ENCODE measurements at regions not wholly inside any gene's neighbourhood (a gene's known extent, or its start where the extent isn't known, plus 50 kb on each side); places are given as distances from the start of the nearest gene placed in this dataset.
"Not testable (repeated sequence)": the region's sequence is repeated elsewhere in the genome, so short reads cannot be mapped to it uniquely, and the experiment has no call there.

GRCh38 chr4:155037031-155037430 is 171.4 kb upstream of the NPY2R start:
- DNase-seq, result no peak

DNA sequence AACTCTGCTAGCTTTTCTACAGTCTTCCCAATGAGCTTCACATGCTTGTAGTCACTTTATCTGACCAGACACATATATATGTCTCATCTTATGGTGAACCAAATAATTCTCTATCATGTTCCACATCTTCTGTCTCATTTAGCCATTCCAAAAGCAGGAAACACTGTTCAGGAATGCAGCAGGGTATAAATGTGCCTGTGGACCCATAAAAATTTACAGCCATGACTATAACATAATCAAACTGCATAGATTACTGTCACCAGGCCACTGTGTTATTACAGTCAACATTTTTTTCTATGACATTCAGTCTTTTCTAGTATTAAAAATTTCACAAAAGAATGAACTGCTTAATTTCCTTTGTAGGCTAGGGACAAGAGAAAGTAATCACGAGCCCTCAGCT is 170.0 kb upstream of the NPY2R start:
- no peak for DNase-seq

DNA sequence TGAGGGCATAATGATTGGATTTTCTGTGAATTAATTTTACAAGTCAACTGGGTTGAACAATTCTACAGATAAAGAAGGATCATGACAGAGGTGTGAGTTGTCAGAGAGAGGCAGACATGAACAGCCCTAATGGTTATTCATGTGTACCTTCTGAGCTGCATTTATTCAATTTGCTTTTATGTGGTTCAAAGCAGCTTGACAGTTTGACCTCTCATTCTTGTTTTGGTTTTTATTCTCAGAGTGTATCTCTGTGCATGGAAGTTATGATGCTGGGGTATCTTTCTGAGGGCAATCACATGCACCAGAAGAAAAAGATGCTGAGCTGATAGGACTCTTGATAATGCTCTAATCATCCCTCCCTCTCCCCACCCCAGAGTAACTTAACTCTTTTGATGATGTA is 169.3 kb upstream of the NPY2R start:
- DNase-seq, result no peak

- no peak for DNase-seq
Observed at GRCh38 chr4:155040031-155040430, 168.4 kb upstream of the NPY2R start.

DNA sequence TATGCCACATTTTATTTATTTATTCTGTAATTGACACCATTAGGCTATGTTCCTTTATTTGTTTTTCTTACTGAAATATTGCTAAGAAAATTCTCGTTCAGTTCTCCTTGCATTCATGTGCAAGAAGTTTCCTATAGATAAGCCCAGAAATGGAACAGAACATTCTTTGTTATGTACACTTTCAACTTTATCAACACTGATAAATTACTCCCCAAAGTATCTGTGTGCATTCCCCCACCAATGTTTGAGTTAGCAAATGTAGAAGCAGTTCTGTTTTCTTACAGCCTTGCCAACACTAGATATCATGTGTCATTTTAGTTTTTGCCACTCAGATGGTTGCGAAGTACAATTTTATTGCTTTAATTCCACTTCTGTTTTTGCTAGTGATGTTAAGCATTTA is 166.4 kb upstream of the NPY2R start:
- DNase-seq, result no peak

DNA sequence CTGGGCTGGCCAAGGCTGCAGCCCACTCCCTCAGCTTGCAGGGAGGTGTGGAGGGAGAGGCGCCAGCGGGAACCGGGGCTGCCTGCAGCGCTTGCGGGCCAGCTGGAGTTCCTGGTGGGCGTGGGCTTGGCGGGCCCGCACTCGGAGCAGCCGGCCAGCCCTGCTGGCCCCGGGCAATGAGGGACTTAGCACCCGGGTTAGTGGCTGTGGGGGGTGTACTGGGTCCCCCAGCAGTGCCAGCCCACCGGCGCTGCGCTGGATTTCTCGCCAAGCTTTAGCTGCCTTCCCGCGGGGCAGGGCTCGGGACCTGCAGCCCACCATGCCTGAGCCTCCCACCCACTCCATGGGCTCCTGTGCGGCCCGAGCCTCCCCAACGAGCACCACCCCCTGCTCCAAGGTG is 164.2 kb upstream of the NPY2R start:
- DNase-seq, result not testable (repeated sequence)

- no peak for DNase-seq
Observed at GRCh38 chr4:155047755-155048154, 160.7 kb upstream of the NPY2R start.

GRCh38 chr4:155054042-155054441 is 154.4 kb upstream of the NPY2R start:
- DNase-seq, result not testable (repeated sequence)

- DNase-seq, result no peak
Observed at GRCh38 chr4:155060419-155060818, 148.0 kb upstream of the NPY2R start.

GRCh38 chr4:155060873-155061272 is 147.6 kb upstream of the NPY2R start:
- no peak for DNase-seq

GRCh38 chr4:155062948-155063347 is 145.5 kb upstream of the NPY2R start:
- DNase-seq, result no peak

DNA sequence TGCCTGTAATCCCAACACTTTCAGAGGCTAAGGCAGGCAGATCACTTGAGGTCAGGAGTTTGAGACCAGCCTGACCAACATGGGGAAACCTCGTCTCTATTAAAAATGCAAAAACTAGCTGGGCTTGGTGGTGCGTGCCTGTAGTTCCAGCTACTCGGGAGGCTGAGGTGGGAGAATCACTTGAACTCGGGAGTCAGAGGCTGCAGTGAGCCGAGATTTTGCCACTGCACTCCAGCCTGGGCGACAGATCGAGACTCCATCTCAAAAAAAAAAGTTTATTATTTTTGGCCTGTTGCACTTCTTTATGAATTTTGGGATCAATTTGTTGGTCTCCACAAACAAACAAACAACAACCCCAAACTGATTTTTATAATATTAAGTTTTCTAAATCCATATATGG is 143.5 kb upstream of the NPY2R start:
- not testable (repeated sequence) for DNase-seq

GRCh38 chr4:155066871-155067270 is 141.6 kb upstream of the NPY2R start:
- DNase-seq, result no peak

DNA sequence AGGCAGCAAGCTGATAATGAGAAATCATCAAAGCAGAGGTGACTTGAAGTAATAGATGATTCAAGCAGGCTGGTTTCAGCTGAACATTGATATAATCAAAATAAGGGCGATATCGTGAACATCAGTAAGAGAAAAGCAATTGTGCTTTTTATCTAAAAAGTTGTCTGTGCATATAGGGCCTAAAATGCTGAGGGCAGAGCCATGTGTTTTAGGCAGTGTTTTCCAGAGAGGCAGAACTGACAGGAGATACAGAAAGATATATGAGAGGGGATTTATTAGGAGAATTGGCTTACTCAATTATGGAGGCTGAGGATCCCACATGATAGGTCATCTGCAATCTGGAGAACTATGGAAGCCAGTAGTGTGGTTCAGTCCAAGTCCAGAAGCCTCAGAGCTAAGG is 136.5 kb upstream of the NPY2R start:
- DNase-seq, result no peak

- DNase-seq, result no peak
Observed at GRCh38 chr4:155072417-155072816, 136.0 kb upstream of the NPY2R start.

- DNase-seq, result no peak
Observed at GRCh38 chr4:155073852-155074251, 134.6 kb upstream of the NPY2R start.

- DNase-seq, result no peak
Observed at GRCh38 chr4:155076256-155076785, 132.1 kb upstream of the NPY2R start.

- DNase-seq, result no peak
Observed at GRCh38 chr4:155077452-155078229, 130.8 kb upstream of the NPY2R start.

DNA sequence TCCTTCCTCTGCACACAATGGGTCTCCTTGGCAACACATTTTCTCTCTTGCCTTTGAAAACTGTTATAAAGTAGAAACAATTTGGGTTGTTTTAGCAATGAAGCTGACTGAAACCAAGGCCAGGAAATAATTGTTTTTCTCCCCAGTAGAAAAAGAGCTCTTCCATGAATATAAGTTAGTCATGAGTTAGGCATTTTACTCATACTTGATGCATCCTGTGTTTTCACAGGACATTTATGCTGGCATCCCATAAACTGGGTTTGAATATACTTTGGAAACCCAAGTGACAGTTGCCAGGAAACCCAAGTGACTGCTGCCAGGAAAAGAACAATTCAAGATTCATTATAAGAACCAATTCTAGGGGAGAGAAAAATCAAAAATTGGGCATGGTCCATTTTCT is 128.6 kb upstream of the NPY2R start:
- DNase-seq, result no peak

- DNase-seq, result no peak
Observed at GRCh38 chr4:155081222-155081621, 127.2 kb upstream of the NPY2R start.

DNA sequence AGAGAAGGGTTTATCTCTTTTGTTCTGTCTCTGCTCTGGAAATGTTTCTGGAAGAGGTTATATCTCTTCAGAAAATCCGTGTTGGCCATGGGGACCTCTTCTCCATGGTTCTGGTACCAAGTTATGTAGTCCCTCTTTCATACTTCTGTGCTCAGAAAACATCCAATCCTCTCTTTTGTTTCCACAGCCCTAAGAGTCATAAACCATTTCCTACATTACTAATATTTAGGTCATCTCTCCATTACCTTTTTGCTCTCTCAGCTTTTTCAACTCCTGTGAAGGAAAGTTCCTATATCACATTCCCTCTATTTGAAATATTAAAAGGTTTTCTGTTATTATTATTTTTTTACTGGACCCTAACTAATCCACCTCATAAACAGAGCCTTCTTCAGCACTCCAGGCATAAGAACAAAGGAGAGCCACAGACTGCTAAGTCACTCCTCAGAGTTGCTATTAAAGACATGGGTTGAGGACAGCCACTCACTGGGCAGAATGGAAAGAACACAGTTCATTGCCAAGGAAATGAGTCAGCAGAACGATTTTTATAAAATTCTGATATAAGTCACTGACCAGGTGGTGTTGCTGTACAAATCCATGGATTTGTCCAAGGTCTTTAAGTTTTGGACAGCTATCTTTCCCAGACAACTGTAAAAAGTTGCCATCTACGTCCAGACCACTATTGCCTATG is 122.4 kb upstream of the NPY2R start:
- DNase-seq, result no peak

DNA sequence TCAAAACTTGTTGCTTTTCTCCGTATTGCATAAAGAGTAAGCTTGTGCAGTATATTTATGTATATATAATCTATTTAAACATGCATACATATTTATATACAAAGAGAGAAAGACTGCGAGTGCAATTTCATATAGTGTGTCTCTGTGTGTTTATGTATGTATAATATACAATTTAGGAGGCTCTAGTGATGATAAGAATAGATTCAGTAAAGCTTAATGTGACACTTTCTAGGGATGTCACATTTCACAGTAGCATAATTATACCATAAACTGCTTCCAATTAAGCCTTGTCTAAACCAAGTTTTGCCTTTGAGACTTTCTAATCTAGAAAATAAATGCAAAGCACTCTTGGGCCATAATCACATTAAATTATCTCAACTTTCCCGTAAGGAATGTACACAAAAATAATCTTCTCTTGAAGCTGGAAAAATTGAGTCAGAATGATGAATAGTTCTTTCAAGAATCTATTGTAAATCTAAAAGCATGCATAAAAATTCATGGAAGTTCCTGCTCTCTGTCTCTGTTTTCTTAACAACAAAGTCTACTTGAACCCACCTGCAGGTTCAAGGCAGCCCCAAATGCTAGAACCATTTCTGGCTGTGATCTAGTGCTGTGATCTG is 114.1 kb upstream of the NPY2R start:
- DNase-seq, result no peak

GRCh38 chr4:155099231-155099630 is 109.2 kb upstream of the NPY2R start:
- no peak for DNase-seq

GRCh38 chr4:155106629-155107028 is 101.8 kb upstream of the NPY2R start:
- no peak for DNase-seq

Data from NCI-H526 treated with DMSO at 0.1 percent for 48 hours (cell line).